GM23248 (cell line): ENCODE measurements at regions not wholly inside any gene's neighbourhood (a gene's known extent, or its start where the extent isn't known, plus 50 kb on each side); places are given as distances from the start of the nearest gene placed in this dataset.

Source experiments
- EZH2 ChIP-seq: fragments of 200-600 bp; sonication (generic); IDR thresholded peaks from 2 replicates; pipeline ENCODE4 v1.6.1; 2018; ENCODE audit warnings: antibody characterized with exemption, mild to moderate bottlenecking; ENCODE audit not compliant: insufficient read depth, poor library complexity, severe bottlenecking
- EZH2phosphoT487 ChIP-seq: fragments of 200-600 bp; sonication (generic); IDR thresholded peaks from 2 replicates; pipeline ENCODE4 v1.6.1; 2018; ENCODE audit warnings: antibody characterized with exemption, moderate library complexity, mild to moderate bottlenecking, low read depth; ENCODE audit not compliant: insufficient read depth

- no peak for TF ChIP-seq EZH2
- TF ChIP-seq EZH2phosphoT487 = no peak
Measured at GRCh38 chr1:110768605-110769004, 93.9 kb upstream of the KCNA3 start.
